CD14-positive monocyte (primary cell): ENCODE measurements at regions not wholly inside any gene's neighbourhood (a gene's known extent, or its start where the extent isn't known, plus 50 kb on each side); places are given as distances from the start of the nearest gene placed in this dataset.

Source experiments
- DNase-seq, 3 donors: peaks; one replicate each; pipeline ENCODE4 v3.0.0-alpha.2; 2011 to 2022
- H2AFZ ChIP-seq: 2 replicates; pipeline ENCODE4 v1.6.0; 2012; ENCODE audit warnings: mild to moderate bottlenecking, low read depth, low read length, inconsistent platforms; ENCODE audit not compliant: insufficient read depth, poor library complexity, severe bottlenecking
- H3K27ac ChIP-seq, 2 donors: 1 replicate in 1 of 2; 2 replicates in 1 of 2; pipeline ENCODE4 v1.5.1; 2012 to 2013; ENCODE audit warnings: low read length in 2 of 2, control low read depth in 1 of 2, inconsistent platforms in 1 of 2, low read depth in 1 of 2, mild to moderate bottlenecking in 1 of 2
- H3K27me3 ChIP-seq, 2 donors: one replicate each; pipeline versions ENCODE4 v1.6.0 to v1.6.1; 2011 to 2013; ENCODE audit warnings: low read length in 2 of 2; ENCODE audit not compliant: control insufficient read depth in 2 of 2, insufficient read depth in 2 of 2
- H3K36me3 ChIP-seq, 2 donors: replicated peaks in 1 of 2; 1 replicate in 1 of 2; 2 replicates in 1 of 2; pipeline versions ENCODE4 v1.5.1 to v1.6.1; 2012 to 2013; ENCODE audit warnings: low read length in 2 of 2, control low read depth in 1 of 2, inconsistent platforms in 1 of 2, mild to moderate bottlenecking in 1 of 2; ENCODE audit not compliant: insufficient read depth in 2 of 2, control insufficient read depth in 1 of 2
- H3K4me1 ChIP-seq, 2 donors: 1 replicate in 1 of 2; 2 replicates in 1 of 2; pipeline versions ENCODE4 v1.5.1 to v1.6.1; 2012 to 2013; ENCODE audit warnings: low read length in 2 of 2, control low read depth in 1 of 2, inconsistent platforms in 1 of 2, mild to moderate bottlenecking in 1 of 2, moderate library complexity in 1 of 2; ENCODE audit not compliant: insufficient read depth in 2 of 2, control insufficient read depth in 1 of 2
- H3K4me2 ChIP-seq: replicated peaks from 2 replicates; pipeline ENCODE3; 2012; ENCODE audit warnings: low read length, moderate library complexity, mild to moderate bottlenecking; ENCODE audit not compliant: poor library complexity, severe bottlenecking; ENCODE audit errors: extremely low read depth
- H3K4me3 ChIP-seq, 3 experiments: fragments of 200-600 bp in 1 of 3; sonication (generic) in 1 of 3; replicated peaks in 1 of 3; 1 replicate in 2 of 3; 2 replicates in 1 of 3; pipeline ENCODE4 v1.5.1; 2011 to 2013; ENCODE audit warnings: low read length in 3 of 3, mild to moderate bottlenecking in 3 of 3, control low read depth in 2 of 3, low read depth in 2 of 3, inconsistent platforms in 1 of 3, moderate library complexity in 1 of 3
- H3K79me2 ChIP-seq: 2 replicates; pipeline ENCODE4 v1.6.0; 2012; ENCODE audit warnings: mild to moderate bottlenecking, control low read depth, inconsistent platforms, low read length, moderate library complexity; ENCODE audit not compliant: insufficient read depth
- H3K9ac ChIP-seq: 2 replicates; pipeline ENCODE4 v1.6.0; 2017; ENCODE audit warnings: low read length, mild to moderate bottlenecking; ENCODE audit not compliant: insufficient read depth, poor library complexity, severe bottlenecking
- H3K9me3 ChIP-seq, 2 donors: replicated peaks in 1 of 2; 1 replicate in 1 of 2; 2 replicates in 1 of 2; pipeline versions ENCODE4 v1.5.1 to v1.6.1; 2012 to 2013; ENCODE audit warnings: low read length in 2 of 2, control low read depth in 1 of 2; ENCODE audit not compliant: control insufficient read depth in 1 of 2, insufficient read depth in 1 of 2
- H4K20me1 ChIP-seq: 2 replicates; pipeline ENCODE4 v1.6.0; 2012; ENCODE audit warnings: mild to moderate bottlenecking, low read length, control low read depth, moderate library complexity; ENCODE audit not compliant: insufficient read depth
- H3K27ac Mint-ChIP-seq, 7 donors: one replicate each; pipeline ENCODE4 v1.8.0; 2020; ENCODE audit warnings: mild to moderate bottlenecking in 7 of 7, mixed read lengths in 7 of 7, moderate library complexity in 6 of 7, inconsistent platforms in 2 of 7
- H3K27me3 Mint-ChIP-seq, 3 donors: one replicate each; pipeline ENCODE4 v1.8.0; 2021 to 2022; ENCODE audit warnings: low read depth in 3 of 3, mild to moderate bottlenecking in 3 of 3, mixed read lengths in 3 of 3, moderate library complexity in 3 of 3, inconsistent platforms in 1 of 3
- H3K36me3 Mint-ChIP-seq, 2 donors: one replicate each; pipeline ENCODE4 v1.8.0; 2020; ENCODE audit warnings: mixed read lengths in 2 of 2, inconsistent platforms in 1 of 2, mild to moderate bottlenecking in 1 of 2
- H3K4me1 Mint-ChIP-seq: one replicate; pipeline ENCODE4 v1.8.0; 2020; ENCODE audit warnings: mild to moderate bottlenecking, mixed read lengths
- H3K4me3 Mint-ChIP-seq, 2 donors: one replicate each; pipeline ENCODE4 v1.8.0; 2020; ENCODE audit warnings: mild to moderate bottlenecking in 2 of 2, mixed read lengths in 2 of 2, moderate library complexity in 1 of 2
- H3K9me3 Mint-ChIP-seq, 7 donors: one replicate each; pipeline ENCODE4 v1.8.0; 2020 to 2022; ENCODE audit warnings: mixed read lengths in 7 of 7, mild to moderate bottlenecking in 6 of 7, moderate library complexity in 6 of 7, inconsistent platforms in 2 of 7
- WGBS: methylation state at CpG from one replicate; pipeline ENCODE4 v1.1.5; 2013; ENCODE audit warnings: missing lambda C conversion rate; ENCODE audit not compliant: insufficient coverage; 5-methylcytosine and 5-hydroxymethylcytosine counted together
- intact Hi-C, 2 donors: fragments of 100-400 bp; cut with micrococcal nuclease; formaldehyde crosslinking; loops; one replicate each; pipeline versions ENCODE4 v1.15.0 to v1.15.1; 2023
- TF ChIP-seq, protein P1 (sequence below): fragments of 200-600 bp; IDR thresholded peaks from one replicate; pipeline ENCODE4 v1.8.0; 2022; ENCODE audit warnings: antibody characterized with exemption, mild to moderate bottlenecking

DNA sequence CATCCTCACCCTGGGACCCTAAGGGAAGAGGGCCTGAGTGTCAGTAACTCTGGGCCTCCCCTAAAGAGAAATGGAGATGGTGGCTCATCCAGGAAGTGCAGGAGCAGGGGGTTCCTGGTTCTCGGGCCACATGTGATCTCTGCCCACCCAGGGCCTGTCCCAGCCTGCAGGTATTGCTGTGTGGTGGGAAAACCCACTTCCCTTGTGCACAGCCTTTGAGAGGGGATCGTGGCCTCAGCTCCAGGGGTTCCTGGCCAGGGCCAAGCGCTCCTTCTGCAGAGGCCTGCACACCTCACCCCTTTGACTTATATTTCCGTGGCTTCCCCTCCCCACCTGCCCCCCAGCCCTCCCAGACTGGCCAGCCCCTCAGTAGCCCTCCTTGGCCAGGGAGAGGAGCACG lies 213.5 kb downstream of the OR4C45 start:
- no peaks in the 10 kb centered on the region for H4K20me1 ChIP-seq
- intact Hi-C loops: no loop called here

DNA sequence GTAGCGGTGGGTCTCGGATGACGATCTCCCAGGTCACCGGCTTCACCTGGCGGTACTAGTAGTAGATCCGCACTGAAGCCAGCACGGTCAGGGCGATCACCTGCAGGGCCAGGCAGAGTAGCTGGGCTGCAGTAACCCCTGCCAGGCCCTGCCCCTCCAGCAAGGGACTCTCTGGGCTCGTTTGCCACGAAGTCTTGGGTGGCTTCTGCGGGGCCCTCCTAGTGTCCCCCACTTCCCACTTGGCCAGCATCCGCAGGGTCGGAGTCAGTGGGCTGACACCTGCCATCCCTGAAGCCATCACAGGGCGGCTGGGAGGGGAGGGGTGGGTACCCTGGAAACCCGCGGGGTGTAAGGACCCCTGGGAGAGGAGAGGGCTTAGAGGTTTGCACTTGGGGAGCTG lies 214.0 kb downstream of the OR4C45 start:
- no peaks in the 10 kb centered on the region for H3K36me3 Mint-ChIP-seq
- no peaks in the 10 kb centered on the region for H3K4me1 Mint-ChIP-seq
- H3K36me3 ChIP-seq: no peaks in the 10 kb centered on the region
- H3K79me2 ChIP-seq: no peaks in the 10 kb centered on the region
- H3K27ac ChIP-seq: no peak overlapping the region
- H3K9me3 Mint-ChIP-seq: peaks cover 8 to 41% (median 29%) of the 10 kb centered on the region in 7 donors
- H3K27me3 Mint-ChIP-seq: no peaks in the 10 kb centered on the region
- intact Hi-C loops: no loop called here
- H3K9ac ChIP-seq: no peak overlapping the region
- no peak for DNase-seq
- H4K20me1 ChIP-seq: no peaks in the 10 kb centered on the region
- H3K4me2 ChIP-seq: no peak overlapping the region
- WGBS: 85% methylated on average over 13 of the region's 16 CpGs
- H2AFZ ChIP-seq: no peak overlapping the region
- H3K9me3 ChIP-seq: peaks cover 37 to 50% of the 10 kb centered on the region in 2 donors
- no peaks in the 10 kb centered on the region for H3K4me1 ChIP-seq
- no peak overlapping the region for H3K4me3 ChIP-seq
- H3K27me3 ChIP-seq: no peaks in the 10 kb centered on the region
- no peak overlapping the region for H3K4me3 Mint-ChIP-seq
- TF ChIP-seq, protein P1, sequence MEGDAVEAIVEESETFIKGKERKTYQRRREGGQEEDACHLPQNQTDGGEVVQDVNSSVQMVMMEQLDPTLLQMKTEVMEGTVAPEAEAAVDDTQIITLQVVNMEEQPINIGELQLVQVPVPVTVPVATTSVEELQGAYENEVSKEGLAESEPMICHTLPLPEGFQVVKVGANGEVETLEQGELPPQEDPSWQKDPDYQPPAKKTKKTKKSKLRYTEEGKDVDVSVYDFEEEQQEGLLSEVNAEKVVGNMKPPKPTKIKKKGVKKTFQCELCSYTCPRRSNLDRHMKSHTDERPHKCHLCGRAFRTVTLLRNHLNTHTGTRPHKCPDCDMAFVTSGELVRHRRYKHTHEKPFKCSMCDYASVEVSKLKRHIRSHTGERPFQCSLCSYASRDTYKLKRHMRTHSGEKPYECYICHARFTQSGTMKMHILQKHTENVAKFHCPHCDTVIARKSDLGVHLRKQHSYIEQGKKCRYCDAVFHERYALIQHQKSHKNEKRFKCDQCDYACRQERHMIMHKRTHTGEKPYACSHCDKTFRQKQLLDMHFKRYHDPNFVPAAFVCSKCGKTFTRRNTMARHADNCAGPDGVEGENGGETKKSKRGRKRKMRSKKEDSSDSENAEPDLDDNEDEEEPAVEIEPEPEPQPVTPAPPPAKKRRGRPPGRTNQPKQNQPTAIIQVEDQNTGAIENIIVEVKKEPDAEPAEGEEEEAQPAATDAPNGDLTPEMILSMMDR: no peak
- no peak overlapping the region for H3K27ac Mint-ChIP-seq

More for the DNA sequence above, 213.5 kb downstream of the OR4C45 start:
- peaks cover 8 to 43% (median 31%) of the 10 kb centered on the region in 7 donors for H3K9me3 Mint-ChIP-seq
- no peaks in the 10 kb centered on the region for H3K27me3 Mint-ChIP-seq
- H3K4me1 ChIP-seq: no peaks in the 10 kb centered on the region
- peaks cover 37 to 54% of the 10 kb centered on the region in 2 donors for H3K9me3 ChIP-seq
- no peak overlapping the region for H3K27ac Mint-ChIP-seq
- no peaks in the 10 kb centered on the region for H3K79me2 ChIP-seq
- H3K27ac ChIP-seq: no peak overlapping the region
- H3K4me1 Mint-ChIP-seq: no peaks in the 10 kb centered on the region
- no peak overlapping the region for H3K9ac ChIP-seq
- TF ChIP-seq, protein P1: no peak
- no peak overlapping the region for H2AFZ ChIP-seq
- no peak for DNase-seq
- no peaks in the 10 kb centered on the region for H3K36me3 ChIP-seq
- WGBS: 100% methylated on average over 1 of the region's 5 CpGs
- no peak overlapping the region for H3K4me2 ChIP-seq
- H3K4me3 ChIP-seq: no peak overlapping the region
- no peak overlapping the region for H3K4me3 Mint-ChIP-seq
- no peaks in the 10 kb centered on the region for H3K27me3 ChIP-seq
- H3K36me3 Mint-ChIP-seq: no peaks in the 10 kb centered on the region
